ENCODE measurements at regions not wholly inside any gene's neighbourhood (a gene's known extent, or its start where the extent isn't known, plus 50 kb on each side); places are given as distances from the start of the nearest gene placed in this dataset.
"Not testable (repeated sequence)": the region's sequence is repeated elsewhere in the genome, so short reads cannot be mapped to it uniquely, and the experiment has no call there.

GRCh38 chrX:13220916-13221315 is 98.9 kb downstream of the ATXN3L start:
- no peak for DNase-seq

- no peak for DNase-seq
Observed at GRCh38 chrX:13219991-13220764, 99.7 kb downstream of the ATXN3L start.

- no peak for DNase-seq
Observed at GRCh38 chrX:13218758-13219157, 101.1 kb downstream of the ATXN3L start.

GRCh38 chrX:13216139-13216538 is 103.7 kb downstream of the ATXN3L start:
- no peak for DNase-seq

- DNase-seq = no peak
Observed at GRCh38 chrX:13215729-13216128, 104.1 kb downstream of the ATXN3L start.

GRCh38 chrX:13212191-13212651 is 107.6 kb downstream of the ATXN3L start:
- DNase-seq = peak in 1 of 2 donors; percentile 37

GRCh38 chrX:13210142-13210541 is 109.7 kb downstream of the ATXN3L start:
- not testable (repeated sequence) for DNase-seq

- not testable (repeated sequence) for DNase-seq
Observed at GRCh38 chrX:13209704-13210103, 110.1 kb downstream of the ATXN3L start.

- DNase-seq = no peak
Observed at GRCh38 chrX:13208281-13208935, 111.4 kb downstream of the ATXN3L start.

- DNase-seq = no peak
Observed at GRCh38 chrX:13203271-13203670, 116.6 kb downstream of the ATXN3L start.

GRCh38 chrX:13201605-13202219 is 118.1 kb downstream of the ATXN3L start:
- DNase-seq = no peak

- DNase-seq = no peak
Observed at GRCh38 chrX:13200398-13200797, 119.5 kb downstream of the ATXN3L start.

GRCh38 chrX:13198762-13199064 is 121.1 kb downstream of the ATXN3L start:
- no peak for DNase-seq

GRCh38 chrX:13198056-13198761 is 121.6 kb downstream of the ATXN3L start:
- DNase-seq = no peak

GRCh38 chrX:13196782-13197181 is 123.1 kb downstream of the ATXN3L start:
- no peak for DNase-seq

GRCh38 chrX:13195340-13195739 is 124.5 kb downstream of the ATXN3L start:
- DNase-seq = no peak

- DNase-seq = no peak
Observed at GRCh38 chrX:13194291-13195103, 125.4 kb downstream of the ATXN3L start.

- DNase-seq = no peak
Observed at GRCh38 chrX:13190051-13190450, 129.8 kb downstream of the ATXN3L start.

- no peak for DNase-seq
Observed at GRCh38 chrX:13189380-13189779, 130.5 kb downstream of the ATXN3L start.

GRCh38 chrX:13188731-13189309 is 131.0 kb downstream of the ATXN3L start:
- DNase-seq = no peak

GRCh38 chrX:13186643-13187042 is 133.2 kb downstream of the ATXN3L start:
- not testable (repeated sequence) for DNase-seq

GRCh38 chrX:13180807-13181206 is 136.4 kb upstream of the FAM9C start:
- peak in 1 of 2 donors; percentile 10 for DNase-seq
